ENCODE measurements at regions not wholly inside any gene's neighbourhood (a gene's known extent, or its start where the extent isn't known, plus 50 kb on each side); places are given as distances from the start of the nearest gene placed in this dataset.

GRCh38 chr2:145075454-145076062 is 555.6 kb upstream of the ZEB2 start:
- TF ChIP-seq, protein P1, sequence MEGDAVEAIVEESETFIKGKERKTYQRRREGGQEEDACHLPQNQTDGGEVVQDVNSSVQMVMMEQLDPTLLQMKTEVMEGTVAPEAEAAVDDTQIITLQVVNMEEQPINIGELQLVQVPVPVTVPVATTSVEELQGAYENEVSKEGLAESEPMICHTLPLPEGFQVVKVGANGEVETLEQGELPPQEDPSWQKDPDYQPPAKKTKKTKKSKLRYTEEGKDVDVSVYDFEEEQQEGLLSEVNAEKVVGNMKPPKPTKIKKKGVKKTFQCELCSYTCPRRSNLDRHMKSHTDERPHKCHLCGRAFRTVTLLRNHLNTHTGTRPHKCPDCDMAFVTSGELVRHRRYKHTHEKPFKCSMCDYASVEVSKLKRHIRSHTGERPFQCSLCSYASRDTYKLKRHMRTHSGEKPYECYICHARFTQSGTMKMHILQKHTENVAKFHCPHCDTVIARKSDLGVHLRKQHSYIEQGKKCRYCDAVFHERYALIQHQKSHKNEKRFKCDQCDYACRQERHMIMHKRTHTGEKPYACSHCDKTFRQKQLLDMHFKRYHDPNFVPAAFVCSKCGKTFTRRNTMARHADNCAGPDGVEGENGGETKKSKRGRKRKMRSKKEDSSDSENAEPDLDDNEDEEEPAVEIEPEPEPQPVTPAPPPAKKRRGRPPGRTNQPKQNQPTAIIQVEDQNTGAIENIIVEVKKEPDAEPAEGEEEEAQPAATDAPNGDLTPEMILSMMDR (IDR thresholded peaks at IDR 0.05) = no peak
- TF ChIP-seq EP300 (IDR thresholded peaks at IDR 0.05) = no peak
